Gastrocnemius medialis (tissue), 4 donors: ENCODE measurements at regions not wholly inside any gene's neighbourhood (a gene's known extent, or its start where the extent isn't known, plus 50 kb on each side); places are given as distances from the start of the nearest gene placed in this dataset.

ENCODE experiments used
- ATAC-seq, 2 donors: fragments of 150-250 bp; one replicate each; pipeline ENCODE4 v1.9.1; 2016
- DNase-seq, 2 donors: peaks; one replicate each; pipeline ENCODE4 v3.0.0-alpha.2; 2019
- H3K27ac ChIP-seq, 4 donors: fragments of 200-600 bp; sonication (generic); 1 replicate in 1 of 4; 2 replicates in 3 of 4; pipeline ENCODE4 v1.5.1; 2016 to 2018; ENCODE audit warnings: mild to moderate bottlenecking in 2 of 4, moderate library complexity in 1 of 4
- H3K27me3 ChIP-seq, 3 donors: fragments of 200-600 bp; sonication (generic) in 2 of 3; 1 replicate in 1 of 3; 2 replicates in 2 of 3; pipeline versions ENCODE4 v1.5.1 to v1.6.0; 2016 to 2019; ENCODE audit warnings: mild to moderate bottlenecking in 1 of 3, moderate library complexity in 1 of 3
- H3K36me3 ChIP-seq, 2 donors: fragments of 200-600 bp; sonication (generic) in 1 of 2; one replicate each; pipeline ENCODE4 v1.5.1; 2017 to 2018
- H3K4me1 ChIP-seq, 2 donors: fragments of 200-600 bp; sonication (generic) in 1 of 2; one replicate each; pipeline ENCODE4 v1.5.1; 2016 to 2017; ENCODE audit warnings: mild to moderate bottlenecking in 2 of 2
- H3K4me3 ChIP-seq, 4 donors: fragments of 200-600 bp; sonication (generic) in 3 of 4; 1 replicate in 1 of 4; 2 replicates in 3 of 4; pipeline ENCODE4 v1.5.1; 2016 to 2019; ENCODE audit warnings: mild to moderate bottlenecking in 2 of 4
- H3K9me3 ChIP-seq, 3 donors: fragments of 200-600 bp; sonication (generic) in 2 of 3; 1 replicate in 1 of 3; 2 replicates in 2 of 3; pipeline ENCODE4 v1.5.1; 2016 to 2019
- POLR2A ChIP-seq, 2 donors: fragments of 450-650 bp; IDR thresholded peaks; one replicate each; pipeline ENCODE4 v1.6.1; 2017; ENCODE audit warnings: antibody characterized with exemption in 2 of 2, mild to moderate bottlenecking in 2 of 2, moderate library complexity in 2 of 2
- in situ Hi-C, 4 donors: fragments of 200-750 bp; cut with MboI; loops; one replicate each; pipeline versions ENCODE4 v1.15.0 to v1.8.0; 2017; ENCODE audit warnings: low sequenced_read_pairs in 4 of 4
- intact Hi-C: fragments of 100-400 bp; cut with DNase I; formaldehyde crosslinking; loops from one replicate; pipeline ENCODE4 v1.15.1; 2023; ENCODE audit warnings: low total_unique reads
- TF ChIP-seq, protein P1 (sequence below), 5 experiments: fragments of 450-650 bp in 3 of 5; fragments of 200-600 bp in 2 of 5; sonication (generic) in 2 of 5; IDR thresholded peaks in 4 of 5; conservative IDR thresholded peaks in 1 of 5; 1 replicate in 4 of 5; 2 replicates in 1 of 5; pipeline ENCODE4 v1.5.1; 2016 to 2019; ENCODE audit warnings: antibody characterized with exemption in 5 of 5, mild to moderate bottlenecking in 3 of 5, moderate library complexity in 3 of 5

- Histone ChIP-seq H3K4me3 (no peak overlapping the region), H3K27me3 (no peaks in the 10 kb centered on the region), H3K4me1 (no peaks in the 10 kb centered on the region), H3K36me3 (no peaks in the 10 kb centered on the region), H3K9me3 (no peaks in the 10 kb centered on the region), H3K27ac (no peak overlapping the region)
- TF ChIP-seq, protein P1, sequence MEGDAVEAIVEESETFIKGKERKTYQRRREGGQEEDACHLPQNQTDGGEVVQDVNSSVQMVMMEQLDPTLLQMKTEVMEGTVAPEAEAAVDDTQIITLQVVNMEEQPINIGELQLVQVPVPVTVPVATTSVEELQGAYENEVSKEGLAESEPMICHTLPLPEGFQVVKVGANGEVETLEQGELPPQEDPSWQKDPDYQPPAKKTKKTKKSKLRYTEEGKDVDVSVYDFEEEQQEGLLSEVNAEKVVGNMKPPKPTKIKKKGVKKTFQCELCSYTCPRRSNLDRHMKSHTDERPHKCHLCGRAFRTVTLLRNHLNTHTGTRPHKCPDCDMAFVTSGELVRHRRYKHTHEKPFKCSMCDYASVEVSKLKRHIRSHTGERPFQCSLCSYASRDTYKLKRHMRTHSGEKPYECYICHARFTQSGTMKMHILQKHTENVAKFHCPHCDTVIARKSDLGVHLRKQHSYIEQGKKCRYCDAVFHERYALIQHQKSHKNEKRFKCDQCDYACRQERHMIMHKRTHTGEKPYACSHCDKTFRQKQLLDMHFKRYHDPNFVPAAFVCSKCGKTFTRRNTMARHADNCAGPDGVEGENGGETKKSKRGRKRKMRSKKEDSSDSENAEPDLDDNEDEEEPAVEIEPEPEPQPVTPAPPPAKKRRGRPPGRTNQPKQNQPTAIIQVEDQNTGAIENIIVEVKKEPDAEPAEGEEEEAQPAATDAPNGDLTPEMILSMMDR (IDR thresholded peaks at IDR 0.05 in 4 of 5, conservative IDR thresholded peaks at IDR 0.05 in 1 of 5): no peak
- TF ChIP-seq POLR2A (IDR thresholded peaks at IDR 0.05): no peak
- ATAC-seq: no peak
- in situ Hi-C loops: no loop called here
- no peak for DNase-seq
- intact Hi-C loops: no loop called here
These were observed 1565.9 kb downstream of the SUCLG1 start for GRCh38 chr2:82893190-82893589.

DNA sequence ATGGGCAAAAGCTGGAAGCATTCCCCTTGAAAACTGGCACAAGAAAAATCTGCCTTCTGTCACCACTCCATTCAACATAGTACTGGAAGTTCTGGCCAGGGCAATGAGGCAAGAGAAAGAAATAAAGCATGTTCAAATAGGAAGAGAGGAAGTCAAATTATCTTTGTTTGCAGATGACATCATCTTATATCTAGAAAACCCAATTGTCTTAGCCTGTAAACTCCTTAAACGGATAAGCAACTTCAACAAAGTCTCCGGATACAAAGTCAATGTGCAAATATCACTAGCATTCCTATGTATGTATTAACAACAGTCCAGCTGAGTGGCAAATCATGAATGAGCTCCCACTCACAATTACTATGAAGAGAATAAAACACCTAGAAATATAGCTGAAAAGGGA is 1579.3 kb downstream of the SUCLG1 start:
- H3K27ac ChIP-seq: no peak overlapping the region
- no peaks in the 10 kb centered on the region for H3K4me1 ChIP-seq
- no peaks in the 10 kb centered on the region for H3K9me3 ChIP-seq
- intact Hi-C loops: no loop called here
- no peak overlapping the region for H3K4me3 ChIP-seq
- DNase-seq: no peak
- TF ChIP-seq, protein P1 (IDR thresholded peaks at IDR 0.05 in 4 of 5, conservative IDR thresholded peaks at IDR 0.05 in 1 of 5): no peak
- no peak for TF ChIP-seq POLR2A (IDR thresholded peaks at IDR 0.05)
- no peaks in the 10 kb centered on the region for H3K36me3 ChIP-seq
- in situ Hi-C loops: no loop called here
- ATAC-seq: no peak
- no peaks in the 10 kb centered on the region for H3K27me3 ChIP-seq

GRCh38 chr2:82875858-82876257 is 1583.2 kb downstream of the SUCLG1 start:
- H3K36me3 ChIP-seq: no peaks in the 10 kb centered on the region
- H3K4me3 ChIP-seq: no peak overlapping the region
- no peaks in the 10 kb centered on the region for H3K9me3 ChIP-seq
- in situ Hi-C loops (no loop called here), intact Hi-C loops (no loop called here)
- H3K27me3 ChIP-seq: no peaks in the 10 kb centered on the region
- ATAC-seq (no peak), DNase-seq (no peak)
- TF ChIP-seq, protein P1 (IDR thresholded peaks at IDR 0.05 in 4 of 5, conservative IDR thresholded peaks at IDR 0.05 in 1 of 5): no peak
- no peak for TF ChIP-seq POLR2A (IDR thresholded peaks at IDR 0.05)
- no peaks in the 10 kb centered on the region for H3K4me1 ChIP-seq
- no peak overlapping the region for H3K27ac ChIP-seq

DNA sequence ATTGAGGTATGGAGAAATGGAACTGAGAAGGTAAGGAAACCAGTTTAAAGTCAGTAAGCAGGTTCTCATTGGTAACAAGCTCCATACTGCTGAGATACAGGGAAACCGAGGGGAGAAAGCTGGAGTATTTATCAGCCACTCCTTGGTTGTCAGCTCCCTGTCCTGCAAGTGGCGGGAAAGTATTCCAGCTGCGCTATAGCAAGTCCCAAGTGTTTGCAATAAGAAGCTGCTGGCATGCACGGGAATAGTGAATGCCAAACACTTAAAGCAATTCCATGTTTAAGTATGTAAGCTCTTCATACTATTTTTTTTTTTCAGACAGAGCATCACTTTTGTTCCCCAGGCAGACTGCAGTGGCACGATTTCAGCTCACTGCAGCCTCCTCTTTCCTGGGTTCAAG is 1601.1 kb downstream of the SUCLG1 start:
- intact Hi-C loops (no loop called here), in situ Hi-C loops (no loop called here)
- no peak for ATAC-seq

DNA sequence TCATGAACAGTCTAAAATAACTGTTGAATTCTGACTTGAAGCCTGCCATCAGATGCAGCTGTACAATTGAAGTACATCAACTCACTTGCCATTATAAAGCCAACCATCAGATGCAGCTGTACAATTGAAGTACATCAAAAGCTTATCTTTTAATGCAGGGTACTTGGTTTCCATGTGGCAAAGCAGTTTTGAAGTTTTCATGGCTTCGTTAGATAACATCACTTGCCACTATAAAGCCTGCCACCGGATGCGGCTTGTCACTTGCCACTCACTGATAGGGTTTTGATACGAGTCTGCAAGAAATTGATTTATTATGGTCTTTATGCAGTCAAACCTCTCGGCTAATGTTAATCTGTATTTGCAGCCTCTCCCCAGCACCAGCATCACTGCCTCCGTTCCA is 1605.8 kb downstream of the SUCLG1 start:
- intact Hi-C loops (no loop called here), in situ Hi-C loops (no loop called here)
- no peaks in the 10 kb centered on the region for H3K27me3 ChIP-seq
- H3K9me3 ChIP-seq: no peaks in the 10 kb centered on the region
- ATAC-seq (no peak), DNase-seq (no peak)
- H3K36me3 ChIP-seq: no peaks in the 10 kb centered on the region
- TF ChIP-seq, protein P1 (IDR thresholded peaks at IDR 0.05 in 4 of 5, conservative IDR thresholded peaks at IDR 0.05 in 1 of 5): no peak
- no peak for TF ChIP-seq POLR2A (IDR thresholded peaks at IDR 0.05)
- H3K4me3 ChIP-seq: no peak overlapping the region
- no peak overlapping the region for H3K27ac ChIP-seq
- no peaks in the 10 kb centered on the region for H3K4me1 ChIP-seq

More for the DNA sequence above, 1601.1 kb downstream of the SUCLG1 start:
- Histone ChIP-seq H3K4me1 (no peaks in the 10 kb centered on the region), H3K4me3 (no peak overlapping the region), H3K27ac (no peak overlapping the region), H3K36me3 (no peaks in the 10 kb centered on the region), H3K9me3 (no peaks in the 10 kb centered on the region), H3K27me3 (no peaks in the 10 kb centered on the region)
- no peak for DNase-seq
- TF ChIP-seq POLR2A (IDR thresholded peaks at IDR 0.05): no peak
- TF ChIP-seq, protein P1 (IDR thresholded peaks at IDR 0.05 in 4 of 5, conservative IDR thresholded peaks at IDR 0.05 in 1 of 5): no peak
